ENCODE measurements at regions not wholly inside any gene's neighbourhood (a gene's known extent, or its start where the extent isn't known, plus 50 kb on each side); places are given as distances from the start of the nearest gene placed in this dataset.

- DNase-seq (ENCODE audit: low read depth) = no peak
Measured at GRCh38 chr4:129897111-129897510, 801.2 kb downstream of the C4orf33 start.

DNA sequence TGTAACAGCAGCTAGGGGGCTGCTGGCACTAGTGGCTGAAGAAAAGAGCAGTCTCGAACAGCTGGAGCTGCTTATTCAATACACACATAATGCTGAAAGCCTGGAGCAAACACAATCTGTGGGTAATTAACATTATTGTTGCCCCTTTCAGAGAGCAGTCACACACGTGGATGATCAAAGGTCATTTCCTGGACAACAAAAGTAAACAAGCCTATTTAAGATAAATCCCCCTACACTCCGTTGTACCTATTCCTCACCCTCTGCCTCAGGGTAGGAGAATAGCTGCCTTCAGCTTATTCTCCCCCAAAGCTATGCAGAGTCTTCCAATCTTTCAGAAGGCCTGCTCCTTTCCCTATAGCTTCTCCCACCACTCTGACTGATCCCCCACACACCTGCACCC, 803.9 kb downstream of the C4orf33 start:
- no peak for DNase-seq (ENCODE audit: low read depth)

GRCh38 chr4:129900430-129900953, 804.5 kb downstream of the C4orf33 start:
- no peak for DNase-seq (ENCODE audit: low read depth)

DNA sequence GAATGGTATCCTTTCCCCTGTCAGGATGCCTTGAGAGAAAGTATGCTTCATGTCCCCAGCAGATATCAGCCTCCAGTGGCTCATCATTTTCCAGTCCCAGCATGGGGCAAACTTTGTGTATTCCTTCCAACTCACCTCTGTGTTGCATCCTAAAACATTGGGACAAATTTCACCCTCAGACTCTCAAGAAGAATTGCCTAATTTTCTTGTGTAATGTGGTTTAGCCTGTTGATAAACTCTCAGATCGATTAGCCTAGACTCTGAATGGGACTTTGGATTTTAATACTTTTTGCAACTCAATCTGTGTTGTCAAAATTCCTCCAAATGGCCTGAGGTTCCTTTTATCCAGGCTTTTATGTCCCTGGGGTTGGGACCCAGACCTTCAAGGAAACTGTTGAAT, 805.3 kb downstream of the C4orf33 start:
- no peak for DNase-seq (ENCODE audit: low read depth)

DNA sequence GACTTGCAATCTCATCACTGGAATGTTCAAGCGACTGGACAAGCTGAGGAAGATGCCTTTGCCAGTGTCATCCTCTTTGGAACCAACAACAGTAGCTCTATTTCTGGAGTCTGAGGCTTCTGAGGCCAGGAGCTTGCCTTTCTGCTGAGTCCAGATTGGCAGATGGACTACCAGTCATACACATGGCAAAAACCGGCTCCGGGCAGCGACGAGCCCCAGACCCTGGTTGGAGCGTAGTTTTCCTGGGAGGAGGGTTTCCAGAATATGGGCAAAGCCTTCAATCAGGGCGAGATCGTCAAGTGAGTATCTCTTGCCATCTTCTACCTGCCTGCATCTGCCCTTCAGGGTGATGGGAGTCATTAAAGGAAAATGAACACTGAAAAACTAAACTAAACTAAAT, 807.9 kb downstream of the C4orf33 start:
- DNase-seq (ENCODE audit: low read depth) = no peak

GRCh38 chr4:129905256-129905655, 809.3 kb downstream of the C4orf33 start:
- no peak for DNase-seq (ENCODE audit: low read depth)

- DNase-seq (ENCODE audit: low read depth) = no peak
Measured at GRCh38 chr4:129908117-129908516, 812.2 kb downstream of the C4orf33 start.

DNA sequence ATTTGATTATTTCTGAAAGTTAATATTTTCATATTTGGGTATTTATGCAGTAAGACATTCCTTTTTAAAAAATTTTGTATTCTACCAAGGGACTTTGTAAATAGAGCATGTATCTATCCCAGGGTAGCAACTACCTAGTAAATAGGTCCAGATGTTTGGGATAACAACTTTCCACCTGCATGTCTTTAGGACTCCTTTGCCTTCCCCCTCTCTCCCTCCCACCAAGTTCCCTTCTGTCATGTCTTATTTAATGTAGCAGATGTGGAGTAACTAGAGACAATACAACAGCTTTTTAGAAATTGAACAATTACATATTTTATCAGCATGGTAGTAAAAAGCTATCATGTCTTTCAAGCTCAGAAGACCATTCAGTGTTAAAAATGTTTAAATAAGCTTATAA, 821.0 kb downstream of the C4orf33 start:
- DNase-seq (ENCODE audit: low read depth) = no peak

GRCh38 chr4:129917651-129918050, 821.7 kb downstream of the C4orf33 start:
- no peak for DNase-seq (ENCODE audit: low read depth)

GRCh38 chr4:129926936-129927335, 831.0 kb downstream of the C4orf33 start:
- no peak for DNase-seq (ENCODE audit: low read depth)

DNA sequence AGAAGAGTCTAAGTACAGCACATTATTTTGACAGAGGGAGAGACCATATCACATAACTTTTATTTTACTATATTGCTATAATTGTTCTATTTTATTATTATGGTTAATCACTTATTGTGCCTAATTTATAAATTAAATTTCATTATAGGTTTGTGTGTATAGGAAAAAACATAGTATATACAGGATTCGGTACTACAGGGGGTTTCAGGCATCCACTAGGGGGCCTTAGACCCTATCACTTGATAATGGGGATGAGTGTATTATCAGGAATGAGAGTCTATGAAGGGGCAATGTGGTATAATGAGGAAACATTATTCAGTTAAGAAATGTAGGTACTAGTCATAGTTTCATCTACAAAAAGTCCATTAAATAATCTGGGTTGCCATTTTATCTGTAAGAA, 833.1 kb downstream of the C4orf33 start:
- DNase-seq (ENCODE audit: low read depth) = no peak

DNA sequence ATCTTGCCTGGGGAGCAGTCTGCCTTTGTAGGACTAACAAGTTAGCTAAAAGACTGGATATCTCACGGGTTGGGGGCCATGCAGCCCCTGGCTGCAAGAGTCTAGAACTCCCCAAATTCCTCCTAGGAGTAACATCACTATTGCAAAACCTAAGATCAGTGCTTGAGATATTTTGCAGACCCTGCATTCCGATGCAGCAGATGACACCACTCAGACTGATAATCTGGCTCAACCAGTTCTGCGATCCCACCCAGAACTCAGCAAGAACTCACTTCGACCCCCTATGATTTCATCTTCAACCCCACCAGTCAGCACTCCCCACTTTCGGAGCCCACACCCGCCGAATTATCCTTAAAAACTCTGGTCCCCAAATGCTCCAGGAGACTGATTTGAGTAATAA, 834.0 kb downstream of the C4orf33 start:
- no peak for DNase-seq (ENCODE audit: low read depth)

DNA sequence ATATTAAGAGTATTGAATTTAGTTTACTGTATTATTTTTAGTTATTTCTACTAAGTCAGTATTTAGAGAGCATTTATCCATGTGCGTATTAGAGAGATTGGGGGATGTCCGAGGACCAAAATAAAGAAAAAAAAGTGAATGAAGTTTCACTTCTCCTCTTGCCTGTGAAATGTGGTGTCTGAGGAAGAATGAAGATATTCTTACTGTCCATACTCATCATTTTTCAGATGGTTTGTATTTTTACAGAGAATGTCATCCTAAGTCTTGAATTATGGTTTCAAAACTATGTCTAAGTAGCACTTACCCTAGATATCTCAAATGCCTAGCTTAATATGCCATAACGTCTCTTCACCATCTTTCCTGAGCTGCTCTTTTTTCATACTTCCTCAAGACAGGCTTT, 854.3 kb downstream of the C4orf33 start:
- no peak for DNase-seq (ENCODE audit: low read depth)

- DNase-seq (ENCODE audit: low read depth) = no peak
Measured at GRCh38 chr4:129966175-129966574, 870.2 kb downstream of the C4orf33 start.

DNA sequence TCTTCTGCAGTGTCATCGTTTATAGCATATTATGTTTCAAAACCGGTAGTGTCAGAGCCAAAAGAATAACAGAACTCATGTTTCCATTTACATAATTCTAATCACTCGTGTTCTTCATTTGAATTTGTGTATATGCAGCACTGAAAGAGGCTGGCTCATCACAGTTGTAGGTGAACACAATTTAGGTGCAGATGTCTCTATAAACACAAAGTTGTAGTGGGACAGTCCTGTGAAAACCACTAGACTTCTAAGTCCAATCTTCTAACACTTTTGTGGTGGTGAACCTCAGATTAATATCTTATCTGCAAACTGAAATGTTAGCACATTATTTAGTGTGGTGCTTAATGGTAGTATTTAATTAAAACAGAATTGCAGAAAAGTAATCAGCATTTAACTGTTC, 872.4 kb downstream of the C4orf33 start:
- DNase-seq (ENCODE audit: low read depth) = no peak

- no peak for DNase-seq (ENCODE audit: low read depth)
Measured at GRCh38 chr4:129968778-129969177, 872.8 kb downstream of the C4orf33 start.

DNA sequence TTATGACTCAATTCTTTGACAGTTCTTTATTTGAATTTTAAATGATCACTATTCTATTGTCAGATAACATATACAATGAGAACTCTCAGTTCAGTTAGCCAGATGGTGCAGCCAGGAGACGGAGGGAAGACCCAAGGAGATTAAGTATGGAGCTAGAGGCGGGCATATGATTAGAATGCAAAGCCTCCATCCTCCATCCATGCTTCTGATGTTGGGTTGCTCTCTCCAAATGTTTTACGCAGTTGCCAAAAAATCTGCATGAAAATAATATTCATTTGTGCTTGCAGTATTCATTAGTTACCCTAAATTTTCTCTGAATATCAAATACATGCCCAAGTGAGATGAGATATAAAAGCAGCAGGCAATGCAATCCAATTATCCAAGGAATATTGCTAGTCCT, 874.8 kb downstream of the C4orf33 start:
- DNase-seq (ENCODE audit: low read depth) = no peak

DNA sequence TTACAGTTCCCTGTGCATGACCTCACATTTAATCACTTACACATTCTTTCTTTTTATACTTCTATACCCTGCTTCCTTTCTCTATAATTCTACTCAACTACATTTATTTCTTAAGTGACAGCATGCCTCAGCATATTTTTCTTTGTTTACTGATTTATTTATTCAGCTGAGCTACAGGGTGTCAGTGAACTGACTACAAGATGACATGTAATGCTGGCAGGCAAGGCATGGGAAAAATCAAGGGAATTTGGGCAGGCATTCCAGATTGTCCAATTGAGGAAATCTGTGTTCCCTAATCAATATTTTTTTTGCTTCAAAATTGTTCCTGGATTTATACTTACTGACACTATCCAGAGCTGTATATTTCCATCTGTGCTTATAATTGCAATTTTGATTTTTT, 875.5 kb downstream of the C4orf33 start:
- no peak for DNase-seq (ENCODE audit: low read depth)

GRCh38 chr4:129972257-129972656, 876.3 kb downstream of the C4orf33 start:
- DNase-seq (ENCODE audit: low read depth) = no peak

DNA sequence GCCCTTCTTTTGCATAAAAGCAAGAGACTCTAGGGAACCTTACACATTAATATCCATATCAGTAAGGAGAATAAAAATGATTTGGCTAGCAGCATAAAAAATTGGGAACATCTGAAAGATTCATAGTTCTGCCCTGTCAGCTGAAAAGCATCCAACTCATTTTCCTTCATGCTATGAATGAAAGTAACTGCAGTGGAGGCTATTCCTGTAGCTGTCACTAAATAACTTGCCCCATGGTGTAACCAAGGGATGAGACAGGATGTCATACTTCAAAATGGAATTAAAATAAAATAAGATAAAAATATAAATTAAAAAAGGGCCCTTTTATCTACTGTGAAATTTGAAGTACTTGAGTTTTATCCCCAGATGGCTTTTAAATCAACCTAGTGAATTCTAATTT, 878.8 kb downstream of the C4orf33 start:
- no peak for DNase-seq (ENCODE audit: low read depth)

- no peak for DNase-seq (ENCODE audit: low read depth)
Measured at GRCh38 chr4:129978315-129978714, 882.4 kb downstream of the C4orf33 start.

- DNase-seq (ENCODE audit: low read depth) = no peak
Measured at GRCh38 chr4:129988957-129989356, 893.0 kb downstream of the C4orf33 start.

DNA sequence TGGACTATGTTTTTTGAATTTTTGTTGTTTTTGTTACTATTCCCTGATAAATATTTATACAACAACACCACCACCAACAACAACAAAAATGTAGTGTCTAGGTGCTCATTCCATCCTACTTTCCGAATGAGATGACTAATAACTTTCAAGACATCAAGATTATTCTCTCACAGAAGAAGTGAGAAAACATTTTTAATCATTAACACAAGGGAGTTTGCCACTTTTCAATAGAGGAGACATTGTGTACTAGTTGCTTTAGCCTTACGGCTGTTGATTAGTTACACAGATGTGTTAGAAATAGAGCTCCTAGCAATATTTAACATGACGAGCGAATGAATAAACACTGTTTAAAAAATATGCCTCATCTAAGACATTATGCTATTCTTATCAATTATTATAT, 898.8 kb downstream of the C4orf33 start:
- no peak for DNase-seq (ENCODE audit: low read depth)

GRCh38 chr4:129998436-129999150, 902.6 kb downstream of the C4orf33 start:
- no peak for DNase-seq (ENCODE audit: low read depth)
